ENCODE measurements at regions not wholly inside any gene's neighbourhood (a gene's known extent, or its start where the extent isn't known, plus 50 kb on each side); places are given as distances from the start of the nearest gene placed in this dataset.

DNA sequence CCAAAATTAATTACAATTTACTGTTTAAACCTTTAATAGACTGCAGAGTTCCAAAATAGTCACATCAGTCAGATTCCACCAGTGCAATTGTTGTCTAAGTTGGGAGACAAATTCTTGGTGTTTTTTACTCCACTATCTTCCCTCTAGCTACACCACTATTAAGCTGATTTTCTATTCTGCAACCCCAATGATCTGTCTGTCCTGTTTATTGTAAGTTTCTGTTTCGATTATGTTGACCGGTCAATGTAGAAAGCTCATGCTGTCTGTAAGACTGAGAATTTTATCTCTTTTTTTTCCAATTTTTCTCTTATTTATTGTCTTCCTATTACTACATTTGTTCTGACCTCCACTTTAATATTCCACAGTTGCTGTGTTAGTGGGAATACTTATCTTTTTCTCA lies 557.5 kb downstream of the SH2D4B start:
- no peaks in the 10 kb centered on the region for H3K4me1 ChIP-seq (ENCODE audit: control insufficient read depth, insufficient read depth, low read length)
- no peaks in the 10 kb centered on the region for H3K27me3 ChIP-seq (ENCODE audit: control insufficient read depth in 1 of 2, insufficient read depth in 2 of 2, low read length in 2 of 2)
- H3K9ac ChIP-seq (ENCODE audit: low read length in 2 of 2), result no peak overlapping the region
- no peaks in the 10 kb centered on the region for H3K9me3 ChIP-seq (ENCODE audit: control insufficient read depth in 2 of 2, low read length in 2 of 2)
- no peak overlapping the region for H3K27ac ChIP-seq (ENCODE audit: low read length)
- no peaks in the 10 kb centered on the region for H3K36me3 ChIP-seq (ENCODE audit: control insufficient read depth in 2 of 2, insufficient read depth in 2 of 2, low read length in 2 of 2)
- no peak overlapping the region for H3K4me3 ChIP-seq (ENCODE audit: low read length in 2 of 2)

- Histone ChIP-seq H3K27me3 (ENCODE audit: control insufficient read depth in 1 of 2, insufficient read depth in 2 of 2, low read length in 2 of 2) (no peaks in the 10 kb centered on the region), H3K4me3 (ENCODE audit: low read length in 2 of 2) (no peak overlapping the region), H3K36me3 (ENCODE audit: control insufficient read depth in 2 of 2, insufficient read depth in 2 of 2, low read length in 2 of 2) (no peaks in the 10 kb centered on the region), H3K4me1 (ENCODE audit: control insufficient read depth, insufficient read depth, low read length) (no peaks in the 10 kb centered on the region), H3K9ac (ENCODE audit: low read length in 2 of 2) (no peak overlapping the region), H3K9me3 (ENCODE audit: control insufficient read depth in 2 of 2, low read length in 2 of 2) (no peaks in the 10 kb centered on the region), H3K27ac (ENCODE audit: low read length) (no peak overlapping the region)
Measured at GRCh38 chr10:81096558-81096957, 558.9 kb downstream of the SH2D4B start.

DNA sequence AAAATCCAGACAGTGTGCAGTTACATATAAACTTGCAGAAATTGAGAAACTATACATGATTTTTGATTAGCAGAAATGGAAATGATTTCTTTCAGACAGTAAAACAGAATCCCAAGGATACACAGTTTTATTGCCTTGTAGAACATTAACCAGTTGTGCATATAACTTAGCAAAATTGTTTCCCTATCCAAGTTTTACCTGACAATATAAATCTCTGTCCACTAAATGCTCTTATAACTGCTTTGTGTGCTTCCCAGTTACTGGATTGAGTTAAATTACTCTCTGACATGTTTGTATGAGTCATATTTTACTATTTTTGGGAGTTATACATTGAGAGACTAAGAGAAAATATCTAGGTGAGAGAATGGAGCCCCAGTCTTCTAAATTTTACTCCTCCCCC lies 563.4 kb downstream of the SH2D4B start:
- Histone ChIP-seq H3K36me3 (ENCODE audit: control insufficient read depth in 2 of 2, insufficient read depth in 2 of 2, low read length in 2 of 2) (no peaks in the 10 kb centered on the region), H3K4me1 (ENCODE audit: control insufficient read depth, insufficient read depth, low read length) (no peaks in the 10 kb centered on the region), H3K4me3 (ENCODE audit: low read length in 2 of 2) (no peak overlapping the region), H3K9me3 (ENCODE audit: control insufficient read depth in 2 of 2, low read length in 2 of 2) (no peaks in the 10 kb centered on the region), H3K27ac (ENCODE audit: low read length) (no peak overlapping the region), H3K9ac (ENCODE audit: low read length in 2 of 2) (no peak overlapping the region), H3K27me3 (ENCODE audit: control insufficient read depth in 1 of 2, insufficient read depth in 2 of 2, low read length in 2 of 2) (no peaks in the 10 kb centered on the region)

DNA sequence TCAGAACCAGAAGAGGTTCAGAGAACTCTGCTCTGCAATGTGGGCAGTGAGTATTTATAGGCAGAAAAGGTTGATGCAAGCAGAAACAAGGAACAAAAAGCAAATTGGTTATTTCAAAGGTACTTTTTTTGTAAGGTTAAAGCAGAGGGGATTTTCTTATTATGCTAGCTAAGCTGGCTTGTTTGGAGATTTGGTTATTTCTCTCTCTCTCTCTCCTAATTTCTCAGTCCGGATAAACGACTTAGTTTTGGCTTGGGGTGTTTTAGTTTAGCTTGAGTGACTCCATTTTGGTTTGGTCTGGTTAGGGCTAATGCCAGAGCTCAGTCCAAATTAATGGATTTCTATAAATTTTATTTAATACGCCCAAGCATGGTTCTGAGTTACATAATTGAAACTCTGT lies 566.8 kb downstream of the SH2D4B start:
- Histone ChIP-seq H3K9ac (ENCODE audit: low read length in 2 of 2) (no peak overlapping the region), H3K27ac (ENCODE audit: low read length) (no peak overlapping the region), H3K36me3 (ENCODE audit: control insufficient read depth in 2 of 2, insufficient read depth in 2 of 2, low read length in 2 of 2) (no peaks in the 10 kb centered on the region), H3K9me3 (ENCODE audit: control insufficient read depth in 2 of 2, low read length in 2 of 2) (no peaks in the 10 kb centered on the region), H3K27me3 (ENCODE audit: control insufficient read depth in 1 of 2, insufficient read depth in 2 of 2, low read length in 2 of 2) (no peaks in the 10 kb centered on the region), H3K4me1 (ENCODE audit: control insufficient read depth, insufficient read depth, low read length) (no peaks in the 10 kb centered on the region), H3K4me3 (ENCODE audit: low read length in 2 of 2) (no peak overlapping the region)

- Histone ChIP-seq H3K4me1 (ENCODE audit: control insufficient read depth, insufficient read depth, low read length) (no peaks in the 10 kb centered on the region), H3K9ac (ENCODE audit: low read length in 2 of 2) (no peak overlapping the region), H3K36me3 (ENCODE audit: control insufficient read depth in 2 of 2, insufficient read depth in 2 of 2, low read length in 2 of 2) (no peaks in the 10 kb centered on the region), H3K27me3 (ENCODE audit: control insufficient read depth in 1 of 2, insufficient read depth in 2 of 2, low read length in 2 of 2) (no peaks in the 10 kb centered on the region), H3K9me3 (ENCODE audit: control insufficient read depth in 2 of 2, low read length in 2 of 2) (no peaks in the 10 kb centered on the region), H3K27ac (ENCODE audit: low read length) (no peak overlapping the region), H3K4me3 (ENCODE audit: low read length in 2 of 2) (no peak overlapping the region)
Measured at GRCh38 chr10:81108516-81109199, 571.0 kb downstream of the SH2D4B start.

DNA sequence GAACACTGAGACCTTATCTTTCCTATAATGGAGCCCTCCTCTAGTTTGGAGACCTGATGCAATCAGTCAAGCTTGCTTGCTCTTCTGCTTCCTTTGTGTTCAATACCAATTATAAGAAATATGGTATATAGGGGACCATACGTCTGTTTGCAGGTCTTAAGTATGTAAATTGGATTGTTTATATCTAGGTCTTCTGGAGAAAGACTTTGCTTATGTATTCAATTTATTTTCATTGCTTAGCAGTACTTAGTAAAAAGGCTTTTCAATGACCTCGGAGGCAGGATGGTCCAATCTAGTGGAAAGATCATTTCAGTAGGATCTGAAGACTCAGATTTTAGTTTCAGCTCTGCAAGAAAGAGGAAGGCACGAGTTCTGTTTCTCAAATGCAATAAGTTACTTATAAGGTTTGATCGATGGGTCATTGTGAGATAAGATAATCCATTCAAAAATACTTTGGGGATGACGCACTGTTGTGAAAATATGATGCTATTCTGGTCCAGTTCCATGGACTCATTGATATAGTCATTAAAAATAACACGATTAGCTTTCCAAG lies 571.6 kb downstream of the SH2D4B start:
- Histone ChIP-seq H3K27me3 (ENCODE audit: control insufficient read depth in 1 of 2, insufficient read depth in 2 of 2, low read length in 2 of 2) (no peaks in the 10 kb centered on the region), H3K4me3 (ENCODE audit: low read length in 2 of 2) (no peak overlapping the region), H3K9me3 (ENCODE audit: control insufficient read depth in 2 of 2, low read length in 2 of 2) (no peaks in the 10 kb centered on the region), H3K27ac (ENCODE audit: low read length) (no peak overlapping the region), H3K9ac (ENCODE audit: low read length in 2 of 2) (no peak overlapping the region), H3K36me3 (ENCODE audit: control insufficient read depth in 2 of 2, insufficient read depth in 2 of 2, low read length in 2 of 2) (no peaks in the 10 kb centered on the region), H3K4me1 (ENCODE audit: control insufficient read depth, insufficient read depth, low read length) (no peaks in the 10 kb centered on the region)

DNA sequence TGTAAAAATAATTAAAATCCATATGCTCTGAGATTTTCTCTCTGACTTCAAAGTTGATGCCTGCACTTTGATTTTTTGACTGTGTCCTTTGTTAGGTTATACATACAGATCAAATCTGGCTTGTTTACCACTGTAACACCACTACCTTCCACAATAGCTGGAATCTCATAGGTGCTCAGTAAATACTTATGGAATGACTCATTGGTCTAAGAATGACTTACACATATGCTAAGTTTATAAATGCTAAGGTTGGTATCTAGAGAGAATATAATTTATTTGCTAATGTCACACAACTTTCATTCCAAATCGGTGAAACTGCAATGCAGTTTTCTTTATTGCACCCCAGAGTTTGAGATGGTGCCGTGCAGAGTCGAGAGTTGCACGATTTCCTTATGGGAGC lies 578.5 kb downstream of the SH2D4B start:
- Histone ChIP-seq H3K9ac (ENCODE audit: low read length in 2 of 2) (no peak overlapping the region), H3K4me1 (ENCODE audit: control insufficient read depth, insufficient read depth, low read length) (no peaks in the 10 kb centered on the region), H3K36me3 (ENCODE audit: control insufficient read depth in 2 of 2, insufficient read depth in 2 of 2, low read length in 2 of 2) (no peaks in the 10 kb centered on the region), H3K27ac (ENCODE audit: low read length) (no peak overlapping the region), H3K27me3 (ENCODE audit: control insufficient read depth in 1 of 2, insufficient read depth in 2 of 2, low read length in 2 of 2) (no peaks in the 10 kb centered on the region), H3K4me3 (ENCODE audit: low read length in 2 of 2) (no peak overlapping the region), H3K9me3 (ENCODE audit: control insufficient read depth in 2 of 2, low read length in 2 of 2) (no peaks in the 10 kb centered on the region)

GRCh38 chr10:81116990-81117389 lies 579.3 kb downstream of the SH2D4B start:
- H3K36me3 ChIP-seq (ENCODE audit: control insufficient read depth in 2 of 2, insufficient read depth in 2 of 2, low read length in 2 of 2), result no peaks in the 10 kb centered on the region
- H3K9me3 ChIP-seq (ENCODE audit: control insufficient read depth in 2 of 2, low read length in 2 of 2), result no peaks in the 10 kb centered on the region
- H3K9ac ChIP-seq (ENCODE audit: low read length in 2 of 2), result no peak overlapping the region
- no peak overlapping the region for H3K27ac ChIP-seq (ENCODE audit: low read length)
- no peaks in the 10 kb centered on the region for H3K4me1 ChIP-seq (ENCODE audit: control insufficient read depth, insufficient read depth, low read length)
- H3K4me3 ChIP-seq (ENCODE audit: low read length in 2 of 2), result no peak overlapping the region
- H3K27me3 ChIP-seq (ENCODE audit: control insufficient read depth in 1 of 2, insufficient read depth in 2 of 2, low read length in 2 of 2), result no peaks in the 10 kb centered on the region

DNA sequence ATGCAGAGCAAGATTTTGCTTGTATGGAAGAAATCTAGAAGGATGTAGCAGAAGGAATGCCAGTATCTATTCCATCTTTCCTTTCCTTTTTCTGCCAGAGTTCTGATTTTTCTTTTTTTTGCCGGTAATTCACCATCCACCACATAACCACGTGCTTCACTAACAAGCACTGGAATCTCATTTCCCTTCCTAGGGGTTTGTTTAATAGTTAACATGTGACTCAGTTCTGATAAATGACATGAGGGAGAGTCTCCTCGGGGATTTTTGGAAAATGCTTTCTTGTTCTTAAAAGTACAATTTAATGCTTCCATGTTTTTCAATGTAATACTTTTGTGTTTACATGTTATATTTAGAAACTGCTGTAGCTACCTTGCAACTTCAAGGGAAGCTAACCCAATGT lies 590.2 kb downstream of the SH2D4B start:
- no peak overlapping the region for H3K9ac ChIP-seq (ENCODE audit: low read length in 2 of 2)
- H3K4me1 ChIP-seq (ENCODE audit: control insufficient read depth, insufficient read depth, low read length), result no peaks in the 10 kb centered on the region
- no peaks in the 10 kb centered on the region for H3K27me3 ChIP-seq (ENCODE audit: control insufficient read depth in 1 of 2, insufficient read depth in 2 of 2, low read length in 2 of 2)
- H3K4me3 ChIP-seq (ENCODE audit: low read length in 2 of 2), result no peak overlapping the region
- H3K27ac ChIP-seq (ENCODE audit: low read length), result no peak overlapping the region
- H3K36me3 ChIP-seq (ENCODE audit: control insufficient read depth in 2 of 2, insufficient read depth in 2 of 2, low read length in 2 of 2), result no peaks in the 10 kb centered on the region
- no peaks in the 10 kb centered on the region for H3K9me3 ChIP-seq (ENCODE audit: control insufficient read depth in 2 of 2, low read length in 2 of 2)

- Histone ChIP-seq H3K9ac (ENCODE audit: low read length in 2 of 2) (no peak overlapping the region), H3K27me3 (ENCODE audit: control insufficient read depth in 1 of 2, insufficient read depth in 2 of 2, low read length in 2 of 2) (no peaks in the 10 kb centered on the region), H3K4me1 (ENCODE audit: control insufficient read depth, insufficient read depth, low read length) (no peaks in the 10 kb centered on the region), H3K9me3 (ENCODE audit: control insufficient read depth in 2 of 2, low read length in 2 of 2) (no peaks in the 10 kb centered on the region), H3K4me3 (ENCODE audit: low read length in 2 of 2) (no peak overlapping the region), H3K36me3 (ENCODE audit: control insufficient read depth in 2 of 2, insufficient read depth in 2 of 2, low read length in 2 of 2) (no peaks in the 10 kb centered on the region), H3K27ac (ENCODE audit: low read length) (no peak overlapping the region)
Measured at GRCh38 chr10:81130014-81130413, 592.3 kb downstream of the SH2D4B start.

DNA sequence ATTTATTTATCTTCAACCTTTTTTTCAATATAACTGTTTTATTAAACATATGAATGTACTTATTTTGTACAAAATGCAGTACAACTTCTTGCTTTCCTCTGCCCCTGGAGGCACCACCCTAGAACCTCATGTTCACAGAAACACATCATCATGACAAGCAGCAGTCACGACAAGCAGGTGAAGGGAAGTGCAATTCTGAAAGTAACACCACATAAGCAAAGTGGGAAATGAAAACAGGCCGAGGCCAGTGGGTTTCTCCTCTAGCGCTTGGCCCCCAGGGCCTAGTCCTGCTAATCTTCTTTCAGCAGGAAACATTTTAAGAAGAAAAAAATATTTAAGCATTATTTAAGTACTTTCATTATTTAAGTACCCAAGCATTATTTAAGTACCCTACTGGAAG lies 598.1 kb downstream of the SH2D4B start:
- Histone ChIP-seq H3K4me3 (ENCODE audit: low read length in 2 of 2) (no peak overlapping the region), H3K27me3 (ENCODE audit: control insufficient read depth in 1 of 2, insufficient read depth in 2 of 2, low read length in 2 of 2) (no peaks in the 10 kb centered on the region), H3K36me3 (ENCODE audit: control insufficient read depth in 2 of 2, insufficient read depth in 2 of 2, low read length in 2 of 2) (no peaks in the 10 kb centered on the region), H3K9me3 (ENCODE audit: control insufficient read depth in 2 of 2, low read length in 2 of 2) (no peaks in the 10 kb centered on the region), H3K9ac (ENCODE audit: low read length in 2 of 2) (no peak overlapping the region), H3K27ac (ENCODE audit: low read length) (no peak overlapping the region), H3K4me1 (ENCODE audit: control insufficient read depth, insufficient read depth, low read length) (no peaks in the 10 kb centered on the region)

All from stomach smooth muscle (tissue), 2 donors.